ENCODE measurements at regions not wholly inside any gene's neighbourhood (a gene's known extent, or its start where the extent isn't known, plus 50 kb on each side); places are given as distances from the start of the nearest gene placed in this dataset.

GRCh38 chr2:51291762-51292551 is 260.0 kb upstream of the NRXN1 start:
- CTCF ChIA-PET: no interaction called here
- POLR2A ChIA-PET: no interaction called here
- DNase-seq (ENCODE audit: low read depth in 1 of 2, low spot score in 1 of 2): no peak
- Histone ChIP-seq H3K4me1 (no peaks in the 10 kb centered on the region), H3K4me3 (no peak overlapping the region), H3K9me3 (peaks cover 7% of the 10 kb centered on the region; the same call in 2 of the 3 replicates), H3K27ac (no peak overlapping the region), H3K4me2 (no peak overlapping the region)
- FAIRE-seq: no peak
- no peak for TF ChIP-seq GATA3 (IDR thresholded peaks at IDR 0.05; ENCODE audit: borderline replicate concordance)
- TF ChIP-seq EHF (CRISPR knock-in tag; IDR thresholded peaks at IDR 0.05): no peak
- TF ChIP-seq SREBF2 (IDR thresholded peaks at IDR 0.05): no peak
- no peak for TF ChIP-seq HES2 (IDR thresholded peaks at IDR 0.05)
- TF ChIP-seq POLR2AphosphoS2 (conservative IDR thresholded peaks at IDR 0.05; ENCODE audit: low read length): no peak
- TF ChIP-seq CTCF (IDR thresholded peaks at IDR 0.05): no peak
- no peak for TF ChIP-seq RCOR1 (IDR thresholded peaks at IDR 0.05; ENCODE audit: low read depth, low read length)
- TF ChIP-seq NPAS2 (CRISPR knock-in tag; IDR thresholded peaks at IDR 0.05; ENCODE audit: borderline replicate concordance): no peak
- no peak for TF ChIP-seq PBX3 (IDR thresholded peaks at IDR 0.05)
- TF ChIP-seq CBX8 (IDR thresholded peaks at IDR 0.05): no peak
- 10% methylated on average over 5 of the region's 5 CpGs for WGBS (ENCODE audit: missing lambda C conversion rate)
- ATAC-seq: no peak

GRCh38 chr2:51290725-51291124 is 258.8 kb upstream of the NRXN1 start:
- no peak overlapping the region for H3K4me3 ChIP-seq
- peaks cover 7% of the 10 kb centered on the region; the same call in 2 of the 3 replicates for H3K9me3 ChIP-seq
- FAIRE-seq (no peak), DNase-seq (ENCODE audit: low read depth in 1 of 2, low spot score in 1 of 2) (no peak), ATAC-seq (no peak)
- ChIA-PET CTCF (interaction anchor here (1.2 kb wide), 1 partner anchor 12 kb away, joined by 3 read pairs; no protein-coding TSS in a partner anchor), POLR2A (no interaction called here)
- TF ChIP-seq USF2 (IDR thresholded peaks at IDR 0.05): no peak
- no peak for TF ChIP-seq RCOR1 (IDR thresholded peaks at IDR 0.05; ENCODE audit: low read depth, low read length)
- TF ChIP-seq ESRRA (IDR thresholded peaks at IDR 0.05; ENCODE audit: borderline replicate concordance, low read length): no peak
- no peak for TF ChIP-seq KDM5A (IDR thresholded peaks at IDR 0.05)
- TF ChIP-seq ZC3H11A (IDR thresholded peaks at IDR 0.05): no peak
- TF ChIP-seq RFX5 (IDR thresholded peaks at IDR 0.05): no peak
- no peak for TF ChIP-seq RAD21 (conservative IDR thresholded peaks at IDR 0.05 in 1 of 2, IDR thresholded peaks at IDR 0.05 in 1 of 2)
- no peak for TF ChIP-seq HDAC2 (IDR thresholded peaks at IDR 0.05)
- TF ChIP-seq MAFK (IDR thresholded peaks at IDR 0.05; ENCODE audit: partially characterized antibody): no peak
- TF ChIP-seq POLR2A (IDR thresholded peaks at IDR 0.05; ENCODE audit: low read length): no peak
- TF ChIP-seq E2F6 (IDR thresholded peaks at IDR 0.05; ENCODE audit: borderline replicate concordance, low read depth): no peak
- TF ChIP-seq GATA3 (IDR thresholded peaks at IDR 0.05; ENCODE audit: borderline replicate concordance): no peak
- no peak overlapping the region for H3K4me2 ChIP-seq
- H3K4me1 ChIP-seq: no peaks in the 10 kb centered on the region
- WGBS (ENCODE audit: missing lambda C conversion rate): 26% methylated on average over 2 of the region's 2 CpGs
- no peak overlapping the region for H3K27ac ChIP-seq

Measured in A549 (cell line).